ENCODE measurements at regions not wholly inside any gene's neighbourhood (a gene's known extent, or its start where the extent isn't known, plus 50 kb on each side); places are given as distances from the start of the nearest gene placed in this dataset.

DNA sequence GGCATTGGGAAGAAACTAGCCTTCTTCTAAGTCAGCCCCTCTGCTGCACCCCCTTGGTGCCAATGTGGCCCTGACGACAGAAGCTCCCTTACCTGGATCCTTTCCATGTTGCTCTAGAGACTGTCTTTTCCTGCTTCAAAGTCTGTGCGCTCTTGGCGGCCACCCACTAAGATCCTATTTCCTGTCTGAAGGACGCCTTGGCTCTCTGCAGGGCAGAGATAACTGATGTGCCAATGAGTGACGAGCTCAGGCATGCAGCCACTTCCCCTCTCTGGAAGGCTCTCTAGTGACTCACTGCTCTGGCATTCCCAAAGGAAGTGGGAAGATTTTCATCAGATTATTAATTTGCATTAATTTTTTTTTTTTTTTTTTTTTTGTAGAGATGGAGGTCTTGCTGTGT, 273.5 kb downstream of the CDH20 start:
- TF ChIP-seq, protein P1, sequence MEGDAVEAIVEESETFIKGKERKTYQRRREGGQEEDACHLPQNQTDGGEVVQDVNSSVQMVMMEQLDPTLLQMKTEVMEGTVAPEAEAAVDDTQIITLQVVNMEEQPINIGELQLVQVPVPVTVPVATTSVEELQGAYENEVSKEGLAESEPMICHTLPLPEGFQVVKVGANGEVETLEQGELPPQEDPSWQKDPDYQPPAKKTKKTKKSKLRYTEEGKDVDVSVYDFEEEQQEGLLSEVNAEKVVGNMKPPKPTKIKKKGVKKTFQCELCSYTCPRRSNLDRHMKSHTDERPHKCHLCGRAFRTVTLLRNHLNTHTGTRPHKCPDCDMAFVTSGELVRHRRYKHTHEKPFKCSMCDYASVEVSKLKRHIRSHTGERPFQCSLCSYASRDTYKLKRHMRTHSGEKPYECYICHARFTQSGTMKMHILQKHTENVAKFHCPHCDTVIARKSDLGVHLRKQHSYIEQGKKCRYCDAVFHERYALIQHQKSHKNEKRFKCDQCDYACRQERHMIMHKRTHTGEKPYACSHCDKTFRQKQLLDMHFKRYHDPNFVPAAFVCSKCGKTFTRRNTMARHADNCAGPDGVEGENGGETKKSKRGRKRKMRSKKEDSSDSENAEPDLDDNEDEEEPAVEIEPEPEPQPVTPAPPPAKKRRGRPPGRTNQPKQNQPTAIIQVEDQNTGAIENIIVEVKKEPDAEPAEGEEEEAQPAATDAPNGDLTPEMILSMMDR (conservative IDR thresholded peaks at IDR 0.05): no peak
- peak overlapping the region; percentile 49 for H3K27ac ChIP-seq (ENCODE audit: insufficient read length, low read depth, low read length)

More for the DNA sequence above, 273.5 kb downstream of the CDH20 start:
- Histone ChIP-seq H3K79me1 (ENCODE audit: insufficient read depth, low read depth, low read length, poor library complexity, severe bottlenecking) (no peaks in the 10 kb centered on the region), H2AK5ac (ENCODE audit: insufficient read length, low read length) (no peak overlapping the region), H3K56ac (ENCODE audit: insufficient read length, low read depth, low read length) (no peak overlapping the region), H3K4ac (ENCODE audit: low read depth, low read length) (no peak overlapping the region), H3K9me3 (ENCODE audit: control insufficient read depth, low read depth, low read length) (no peaks in the 10 kb centered on the region), H3T11ph (ENCODE audit: low read length) (no peak overlapping the region), H2BK15ac (ENCODE audit: low read depth, low read length) (no peak overlapping the region), H3K9ac (ENCODE audit: extremely low read depth, insufficient read length, low read length) (peak overlapping the region; percentile 16), H2BK5ac (ENCODE audit: insufficient read length, low read length) (no peak overlapping the region), H3K18ac (ENCODE audit: insufficient read length, low read depth, low read length) (no peak overlapping the region), H3K79me2 (ENCODE audit: insufficient read depth, low read length) (0 out of 2 replicates have a peak, but pooled peaks cover 3% of the 10 kb centered on the region), H2AFZ (ENCODE audit: low read length) (no peak overlapping the region), H3K4me2 (ENCODE audit: insufficient read depth, insufficient read length, low read length) (peak overlapping the region; percentile 72), H4K8ac (replicated peaks; ENCODE audit: insufficient read length, low read depth, low read length) (no peak overlapping the region), H3K14ac (ENCODE audit: insufficient read depth, low read length) (no peak overlapping the region), H4K91ac (ENCODE audit: insufficient read length, low read depth, low read length) (no peak overlapping the region), H3K27me3 (ENCODE audit: insufficient read depth, low read length) (no peaks in the 10 kb centered on the region), H4K5ac (ENCODE audit: insufficient read length, low read depth, low read length) (no peak overlapping the region), H2BK20ac (ENCODE audit: low read depth, low read length, poor library complexity, severe bottlenecking) (no peak overlapping the region), H3K23ac (ENCODE audit: insufficient read length, low read depth, low read length) (no peak overlapping the region), H3K4me1 (ENCODE audit: insufficient read depth, low read length) (no peaks in the 10 kb centered on the region; the same call in 1 of the 2 replicates), H4K20me1 (ENCODE audit: control insufficient read depth, insufficient read depth, insufficient read length) (no peaks in the 10 kb centered on the region), H3K23me2 (ENCODE audit: insufficient read length, low read depth, low read length, poor library complexity, severe bottlenecking) (peaks cover 6% of the 10 kb centered on the region), H2BK12ac (ENCODE audit: insufficient read length, low read depth, low read length) (no peak overlapping the region), H2BK120ac (ENCODE audit: low read depth, low read length, poor library complexity, severe bottlenecking) (no peak overlapping the region)
- Mint-ChIP-seq H3K4me3 (peak overlapping the region; percentile 48 to 57; a peak in 4 of 5 replicates), H3K27ac (peak overlapping the region in 2 of 3 experiments; percentile 82 to 95; a peak in 4 of 7 replicates), H3K4me1 (peaks cover 15 to 30% of the 10 kb centered on the region in 2 experiments), H3K9me3 (peaks cover 15 to 19% of the 10 kb centered on the region in 2 experiments), H3K36me3 (ENCODE audit: insufficient read depth in 1 of 3, low read depth in 3 of 3) (peaks cover 4 to 22% (median 11%) of the 10 kb centered on the region in 3 experiments; a peak in 6 of 7 replicates), H3K27me3 (ENCODE audit: low read depth) (peaks cover 1% of the 10 kb centered on the region; the same call in 1 of the 2 replicates)
- peak; percentile 86 for DNase-seq
- no CpG with 5 or more reads among the region's 5 CpGs for WGBS (ENCODE audit: extremely low coverage, insufficient read length, low lambda C conversion rate)
